NCI-H2107 treated with DMSO at 0.1 percent for 48 hours (cell line): ENCODE measurements at regions not wholly inside any gene's neighbourhood (a gene's known extent, or its start where the extent isn't known, plus 50 kb on each side); places are given as distances from the start of the nearest gene placed in this dataset.

Experiments used
- DNase-seq: peaks from one replicate; lab custom pipeline; 2025; ENCODE audit not compliant: unreplicated experiment; lab: John Stamatoyannopoulos, UW

GRCh38 chr1:101316799-101317198, 80.0 kb downstream of the S1PR1 start:
- no peak for DNase-seq

- no peak for DNase-seq
Measured at GRCh38 chr1:101317590-101317989, 80.8 kb downstream of the S1PR1 start.

- DNase-seq: no peak
Measured at GRCh38 chr1:101323535-101323934, 86.7 kb downstream of the S1PR1 start.

- DNase-seq: no peak
Measured at GRCh38 chr1:101325144-101325543, 88.3 kb downstream of the S1PR1 start.

GRCh38 chr1:101330427-101331130, 93.8 kb downstream of the S1PR1 start:
- no peak for DNase-seq

- no peak for DNase-seq
Measured at GRCh38 chr1:101331794-101332193, 95.0 kb downstream of the S1PR1 start.

- DNase-seq: no peak
Measured at GRCh38 chr1:101332633-101333032, 95.8 kb downstream of the S1PR1 start.

GRCh38 chr1:101333186-101333585, 96.4 kb downstream of the S1PR1 start:
- no peak for DNase-seq

- DNase-seq: no peak
Measured at GRCh38 chr1:101337968-101338367, 101.1 kb downstream of the S1PR1 start.

GRCh38 chr1:101338714-101339430, 102.1 kb downstream of the S1PR1 start:
- no peak for DNase-seq

- no peak for DNase-seq
Measured at GRCh38 chr1:101344745-101345144, 107.9 kb downstream of the S1PR1 start.

- no peak for DNase-seq
Measured at GRCh38 chr1:101346419-101346818, 109.6 kb downstream of the S1PR1 start.

GRCh38 chr1:101356013-101356412, 119.2 kb downstream of the S1PR1 start:
- DNase-seq: no peak

- no peak for DNase-seq
Measured at GRCh38 chr1:101356604-101357443, 120.0 kb downstream of the S1PR1 start.

GRCh38 chr1:101357444-101357986, 120.7 kb downstream of the S1PR1 start:
- peak; percentile 97 for DNase-seq

GRCh38 chr1:101360506-101360905, 123.7 kb downstream of the S1PR1 start:
- no peak for DNase-seq

GRCh38 chr1:101363891-101364318, 127.1 kb downstream of the S1PR1 start:
- DNase-seq: no peak

GRCh38 chr1:101364370-101365120, 127.7 kb downstream of the S1PR1 start:
- DNase-seq: no peak

GRCh38 chr1:101365186-101365585, 128.4 kb downstream of the S1PR1 start:
- no peak for DNase-seq

- DNase-seq: no peak
Measured at GRCh38 chr1:101365878-101366277, 129.1 kb downstream of the S1PR1 start.
